ENCODE measurements at regions not wholly inside any gene's neighbourhood (a gene's known extent, or its start where the extent isn't known, plus 50 kb on each side); places are given as distances from the start of the nearest gene placed in this dataset.
A peak's percentile ranks its signal among the peaks of the same experiment; 100 is the strongest.

- BruUV-seq (replicated peaks) = no TSS peak
- no peak for TF ChIP-seq REST (IDR thresholded peaks at IDR 0.05; ENCODE audit: insufficient read depth in 1 of 2, low read depth in 2 of 2, low read length in 1 of 2)
- no peak for TF ChIP-seq CTCF (IDR thresholded peaks at IDR 0.05)
- no peak for TF ChIP-seq POLR2AphosphoS5 (IDR thresholded peaks at IDR 0.05; ENCODE audit: low read depth, low read length)
- TF ChIP-seq SIN3A (IDR thresholded peaks at IDR 0.05; ENCODE audit: borderline replicate concordance, insufficient read depth, low read depth, low read length) = no peak
- no peak for TF ChIP-seq TCF7L2 (IDR thresholded peaks at IDR 0.05; ENCODE audit: low read depth, low read length)
- ChIA-PET POLR2A (no interaction called here), CTCF (no interaction called here)
- DNase-seq (ENCODE audit: low read depth, low spot score) (no peak), ATAC-seq (peak; percentile 25; the same call in 1 of the 2 replicates)
- H3K27ac ChIP-seq (ENCODE audit: low read length) = peak overlapping the region; percentile 57
- H3K4me1 ChIP-seq (ENCODE audit: control insufficient read depth, insufficient read depth, low read length) = peaks cover 62% of the 10 kb centered on the region
- peaks cover 3% of the 10 kb centered on the region; the same call in 1 of the 2 replicates for H3K36me3 ChIP-seq (ENCODE audit: control insufficient read depth, insufficient read depth, low read length)
- H3K4me3 ChIP-seq (ENCODE audit: low read depth in 2 of 2, low read length in 2 of 2) = no peak overlapping the region
- intact Hi-C loops (cut with micrococcal nuclease; ENCODE audit: unreplicated experiment) (no loop called here), in situ Hi-C loops (cut with HindIII; ENCODE audit: low pct_unique_long_range_greater_than_20kb, low sequenced_read_pairs) (no loop called here)
- H3K27me3 ChIP-seq (ENCODE audit: control insufficient read depth, insufficient read depth, low read length) = no peaks in the 10 kb centered on the region
- H3K9me3 ChIP-seq (ENCODE audit: control insufficient read depth, insufficient read depth, low read depth, low read length) = no peaks in the 10 kb centered on the region
Observed at GRCh38 chr12:124496584-124496983, 70.8 kb downstream of the NCOR2 start.

GRCh38 chr12:124495194-124495983, 72.0 kb downstream of the NCOR2 start:
- Histone ChIP-seq H3K27ac (ENCODE audit: low read length) (no peak overlapping the region), H3K4me1 (ENCODE audit: control insufficient read depth, insufficient read depth, low read length) (peaks cover 55% of the 10 kb centered on the region), H3K27me3 (ENCODE audit: control insufficient read depth, insufficient read depth, low read length) (no peaks in the 10 kb centered on the region), H3K36me3 (ENCODE audit: control insufficient read depth, insufficient read depth, low read length) (peaks cover 3% of the 10 kb centered on the region; the same call in 1 of the 2 replicates), H3K9me3 (ENCODE audit: control insufficient read depth, insufficient read depth, low read depth, low read length) (no peaks in the 10 kb centered on the region), H3K4me3 (ENCODE audit: low read depth in 2 of 2, low read length in 2 of 2) (no peak overlapping the region)
- TF ChIP-seq SIN3A (IDR thresholded peaks at IDR 0.05; ENCODE audit: borderline replicate concordance, insufficient read depth, low read depth, low read length) (no peak), TCF7L2 (IDR thresholded peaks at IDR 0.05; ENCODE audit: low read depth, low read length) (no peak), REST (IDR thresholded peaks at IDR 0.05; ENCODE audit: insufficient read depth in 1 of 2, low read depth in 2 of 2, low read length in 1 of 2) (no peak), POLR2AphosphoS5 (IDR thresholded peaks at IDR 0.05; ENCODE audit: low read depth, low read length) (no peak), CTCF (IDR thresholded peaks at IDR 0.05) (no peak)
- POLR2A ChIA-PET = no interaction called here
- intact Hi-C loops (cut with micrococcal nuclease; ENCODE audit: unreplicated experiment) = no loop called here
- in situ Hi-C loops (cut with HindIII; ENCODE audit: low pct_unique_long_range_greater_than_20kb, low sequenced_read_pairs) = no loop called here
- DNase-seq (ENCODE audit: low read depth, low spot score) = no peak
- BruUV-seq (replicated peaks) = no TSS peak
- ATAC-seq = no peak
- CTCF ChIA-PET = no interaction called here

Data from Panc1 (cell line).